ENCODE measurements at regions not wholly inside any gene's neighbourhood (a gene's known extent, or its start where the extent isn't known, plus 50 kb on each side); places are given as distances from the start of the nearest gene placed in this dataset.

- TF ChIP-seq POLR2AphosphoS5 (IDR thresholded peaks at IDR 0.05; ENCODE audit: borderline replicate concordance, low read depth, low read length) (no peak), EZH2 (IDR thresholded peaks at IDR 0.05) (no peak)
These were observed 358.2 kb downstream of the IRS2 start for GRCh38 chr13:109428146-109428545.

Data from SK-N-MC (cell line).